HCT116 (cell line): ENCODE measurements at regions not wholly inside any gene's neighbourhood (a gene's known extent, or its start where the extent isn't known, plus 50 kb on each side); places are given as distances from the start of the nearest gene placed in this dataset.
"Not testable (repeated sequence)": the region's sequence is repeated elsewhere in the genome, so short reads cannot be mapped to it uniquely, and the experiment has no call there.

ENCODE experiments used
- CTCF ChIP-seq, 3 experiments: fragments of 200-600 bp in 1 of 3; sonication (generic) in 1 of 3; IDR thresholded peaks in 2 of 3; conservative IDR thresholded peaks in 1 of 3; 2 replicates each; pipeline ENCODE4 v1.5.1; 2012 to 2017; ENCODE audit warnings: low read depth in 2 of 3, low read length in 2 of 3, antibody characterized with exemption in 1 of 3, borderline replicate concordance in 1 of 3, control low read depth in 1 of 3, mild to moderate bottlenecking in 1 of 3, mixed read lengths in 1 of 3, mixed run types in 1 of 3, moderate library complexity in 1 of 3; ENCODE audit not compliant: insufficient read depth in 1 of 3
- EGR1 ChIP-seq: IDR thresholded peaks from 2 replicates; pipeline ENCODE4 v1.6.1; 2012; ENCODE audit warnings: low read depth
- EZH2 ChIP-seq: fragments of 200-600 bp; sonication (generic); IDR thresholded peaks from 2 replicates; pipeline ENCODE4 v1.6.1; 2017; ENCODE audit warnings: antibody characterized with exemption, mixed run types
- EZH2phosphoT487 ChIP-seq: fragments of 200-600 bp; IDR thresholded peaks from 2 replicates; pipeline ENCODE4 v1.6.1; 2018; ENCODE audit warnings: antibody characterized with exemption, borderline replicate concordance
- POLR2A ChIP-seq: IDR thresholded peaks from 2 replicates; pipeline ENCODE4 v1.7.0; 2011; ENCODE audit warnings: borderline replicate concordance; ENCODE audit not compliant: insufficient read depth, insufficient read length; ENCODE audit errors: extremely low read depth
- POLR2AphosphoS5 ChIP-seq: IDR thresholded peaks from 2 replicates; pipeline ENCODE4 v1.6.1; 2011; ENCODE audit warnings: mild to moderate bottlenecking, low read depth, low read length, moderate library complexity
- REST ChIP-seq: IDR thresholded peaks from 2 replicates; pipeline ENCODE4 v1.6.1; 2012; ENCODE audit warnings: low read depth
- SP1 ChIP-seq: IDR thresholded peaks from 2 replicates; pipeline ENCODE4 v1.6.1; 2012; ENCODE audit warnings: low read depth
- TCF7L2 ChIP-seq: IDR thresholded peaks from 2 replicates; pipeline ENCODE4 v1.7.0; 2011; ENCODE audit warnings: borderline replicate concordance, inconsistent platforms; ENCODE audit not compliant: insufficient read depth, insufficient read length; ENCODE audit errors: extremely low read depth
- ZFX ChIP-seq: fragments of 450-650 bp; IDR thresholded peaks from 2 replicates; pipeline ENCODE4 v1.6.1; 2017
- ZNF274 ChIP-seq: fragments of 200-500 bp; sonication (Bioruptor generic); IDR thresholded peaks from 2 replicates; pipeline ENCODE4 v1.6.1; 2014; ENCODE audit warnings: mild to moderate bottlenecking, low read depth, low read length, inconsistent platforms
- TF ChIP-seq, protein P1 (sequence below): IDR thresholded peaks from 2 replicates; pipeline ENCODE4 v1.6.1; 2011; ENCODE audit warnings: mild to moderate bottlenecking, low read length, moderate library complexity; ENCODE audit not compliant: insufficient replicate concordance; ENCODE audit errors: extremely low read depth

DNA sequence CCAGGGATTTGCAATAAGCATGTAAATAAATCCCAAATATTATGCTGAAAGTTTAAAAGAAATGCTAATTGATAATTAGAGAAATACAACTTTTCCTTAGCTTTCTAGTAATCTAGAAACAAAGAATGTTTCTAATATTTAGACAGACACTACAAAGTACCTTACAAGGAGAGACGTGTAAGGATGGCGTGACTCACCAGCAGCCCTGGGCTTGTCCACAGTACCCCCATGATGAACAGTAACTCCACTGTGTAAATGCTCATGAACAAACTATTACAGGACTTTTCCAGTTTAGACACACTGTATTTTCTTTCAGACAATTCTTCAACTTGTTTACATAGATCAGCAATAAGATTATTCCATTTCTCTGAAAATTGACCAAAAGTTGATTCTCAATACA lies 138.9 kb upstream of the KCTD7 start:
- not testable (repeated sequence) for TF ChIP-seq POLR2A; EZH2phosphoT487; TCF7L2; SP1; CTCF (IDR thresholded peaks at IDR 0.05 in 2 of 3, conservative IDR thresholded peaks at IDR 0.05 in 1 of 3; ENCODE audit: borderline replicate concordance in 1 of 3, insufficient read depth in 1 of 3, low read depth in 2 of 3, low read length in 2 of 3); ZNF274; POLR2AphosphoS5; EGR1; EZH2; REST; ZFX
- TF ChIP-seq, protein P1, sequence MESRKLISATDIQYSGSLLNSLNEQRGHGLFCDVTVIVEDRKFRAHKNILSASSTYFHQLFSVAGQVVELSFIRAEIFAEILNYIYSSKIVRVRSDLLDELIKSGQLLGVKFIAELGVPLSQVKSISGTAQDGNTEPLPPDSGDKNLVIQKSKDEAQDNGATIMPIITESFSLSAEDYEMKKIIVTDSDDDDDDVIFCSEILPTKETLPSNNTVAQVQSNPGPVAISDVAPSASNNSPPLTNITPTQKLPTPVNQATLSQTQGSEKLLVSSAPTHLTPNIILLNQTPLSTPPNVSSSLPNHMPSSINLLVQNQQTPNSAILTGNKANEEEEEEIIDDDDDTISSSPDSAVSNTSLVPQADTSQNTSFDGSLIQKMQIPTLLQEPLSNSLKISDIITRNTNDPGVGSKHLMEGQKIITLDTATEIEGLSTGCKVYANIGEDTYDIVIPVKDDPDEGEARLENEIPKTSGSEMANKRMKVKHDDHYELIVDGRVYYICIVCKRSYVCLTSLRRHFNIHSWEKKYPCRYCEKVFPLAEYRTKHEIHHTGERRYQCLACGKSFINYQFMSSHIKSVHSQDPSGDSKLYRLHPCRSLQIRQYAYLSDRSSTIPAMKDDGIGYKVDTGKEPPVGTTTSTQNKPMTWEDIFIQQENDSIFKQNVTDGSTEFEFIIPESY: not testable (repeated sequence)
